GM10266 (cell line): ENCODE measurements at regions not wholly inside any gene's neighbourhood (a gene's known extent, or its start where the extent isn't known, plus 50 kb on each side); places are given as distances from the start of the nearest gene placed in this dataset.

Source experiments
- DNase-seq: peaks from one replicate; pipeline ENCODE4 v3.0.0; 2012; ENCODE audit errors: extremely low spot score
- CTCF ChIP-seq: IDR thresholded peaks from 2 replicates; pipeline ENCODE4 v1.5.1; 2012; ENCODE audit warnings: mild to moderate bottlenecking, low read depth; ENCODE audit not compliant: control insufficient read depth, insufficient read depth; ENCODE audit errors: missing control alignments

- no peak for DNase-seq
These were observed 243.7 kb upstream of the FAR2 start for GRCh38 chr12:28905220-28905955.

GRCh38 chr12:28908646-28909045, 240.4 kb upstream of the FAR2 start:
- no peak for DNase-seq

More at GRCh38 chr12:28905220-28905955, 243.7 kb upstream of the FAR2 start:
- TF ChIP-seq CTCF, result no peak

DNA sequence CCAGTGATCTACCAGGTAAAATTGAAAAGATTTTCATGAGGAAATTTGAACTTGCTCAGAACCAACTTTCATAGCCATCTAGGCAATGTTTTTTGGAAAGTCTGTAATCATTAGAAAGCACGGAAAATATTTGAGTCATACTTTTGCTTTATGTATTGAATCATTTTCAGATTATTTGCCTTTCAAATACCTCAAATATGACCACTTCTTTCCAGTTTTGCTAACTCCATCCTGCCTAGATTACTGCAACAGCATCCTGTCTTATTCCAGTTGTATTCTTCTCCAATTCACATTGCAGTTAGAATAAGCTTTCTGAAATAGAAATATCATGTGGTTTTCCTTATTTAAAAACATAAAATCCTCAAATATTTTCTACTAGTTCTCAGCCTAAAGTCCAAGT, 239.8 kb upstream of the FAR2 start:
- no peak for DNase-seq
- TF ChIP-seq CTCF, result no peak

More at GRCh38 chr12:28908646-28909045, 240.4 kb upstream of the FAR2 start:
- no peak for TF ChIP-seq CTCF

- DNase-seq, result no peak
- TF ChIP-seq CTCF, result no peak
These were observed 223.2 kb upstream of the FAR2 start for GRCh38 chr12:28925719-28926376.

DNA sequence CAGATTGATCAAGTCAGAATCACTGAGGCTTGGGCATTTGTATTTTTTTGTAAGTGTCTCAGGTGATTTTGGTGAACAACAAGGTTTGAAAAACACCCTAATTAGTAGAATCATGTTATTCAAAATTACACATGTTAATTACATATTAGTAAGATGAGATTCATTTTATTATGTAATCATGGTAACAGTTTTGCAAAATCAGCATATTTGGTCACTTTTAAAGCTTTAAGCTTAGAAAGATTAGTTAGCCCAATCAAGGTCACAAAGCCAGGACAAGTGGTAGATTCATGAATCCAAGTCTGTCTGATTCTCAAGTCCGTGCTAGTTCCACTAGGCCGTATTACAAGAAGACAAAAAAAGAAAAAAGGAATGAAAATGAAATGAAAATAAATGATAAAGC, 218.4 kb upstream of the FAR2 start:
- DNase-seq, result no peak
- no peak for TF ChIP-seq CTCF

DNA sequence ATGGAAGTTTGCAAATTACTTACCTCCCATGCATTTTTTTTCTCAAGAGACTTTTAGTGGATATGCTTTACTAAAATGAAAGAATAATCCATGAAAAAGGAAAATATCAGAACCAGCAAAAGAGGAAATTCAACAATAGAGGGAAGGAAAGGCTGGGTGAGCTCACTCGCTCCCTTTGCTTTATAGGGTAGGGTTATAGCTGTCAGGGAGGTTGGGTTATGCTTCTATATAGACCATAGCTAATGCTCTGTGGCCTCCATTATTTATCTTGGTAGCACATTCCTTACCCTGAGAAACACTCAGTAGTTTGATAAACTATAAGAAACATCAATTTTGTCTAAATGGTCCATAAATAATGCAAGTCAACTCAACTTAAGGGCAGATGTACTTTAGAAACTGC, 215.9 kb upstream of the FAR2 start:
- DNase-seq, result no peak
- TF ChIP-seq CTCF, result no peak
